ENCODE measurements at regions not wholly inside any gene's neighbourhood (a gene's known extent, or its start where the extent isn't known, plus 50 kb on each side); places are given as distances from the start of the nearest gene placed in this dataset.

- no peaks in the 10 kb centered on the region for H3K9me3 Mint-ChIP-seq (ENCODE audit: unreplicated experiment)
- TF ChIP-seq, protein P1, sequence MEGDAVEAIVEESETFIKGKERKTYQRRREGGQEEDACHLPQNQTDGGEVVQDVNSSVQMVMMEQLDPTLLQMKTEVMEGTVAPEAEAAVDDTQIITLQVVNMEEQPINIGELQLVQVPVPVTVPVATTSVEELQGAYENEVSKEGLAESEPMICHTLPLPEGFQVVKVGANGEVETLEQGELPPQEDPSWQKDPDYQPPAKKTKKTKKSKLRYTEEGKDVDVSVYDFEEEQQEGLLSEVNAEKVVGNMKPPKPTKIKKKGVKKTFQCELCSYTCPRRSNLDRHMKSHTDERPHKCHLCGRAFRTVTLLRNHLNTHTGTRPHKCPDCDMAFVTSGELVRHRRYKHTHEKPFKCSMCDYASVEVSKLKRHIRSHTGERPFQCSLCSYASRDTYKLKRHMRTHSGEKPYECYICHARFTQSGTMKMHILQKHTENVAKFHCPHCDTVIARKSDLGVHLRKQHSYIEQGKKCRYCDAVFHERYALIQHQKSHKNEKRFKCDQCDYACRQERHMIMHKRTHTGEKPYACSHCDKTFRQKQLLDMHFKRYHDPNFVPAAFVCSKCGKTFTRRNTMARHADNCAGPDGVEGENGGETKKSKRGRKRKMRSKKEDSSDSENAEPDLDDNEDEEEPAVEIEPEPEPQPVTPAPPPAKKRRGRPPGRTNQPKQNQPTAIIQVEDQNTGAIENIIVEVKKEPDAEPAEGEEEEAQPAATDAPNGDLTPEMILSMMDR (IDR thresholded peaks at IDR 0.05), result no peak
- no peak overlapping the region for H3K27ac Mint-ChIP-seq (ENCODE audit: unreplicated experiment)
- no peak for DNase-seq (ENCODE audit: extremely low spot score, unreplicated experiment)
- peaks cover 1% of the 10 kb centered on the region for H3K4me1 Mint-ChIP-seq (ENCODE audit: unreplicated experiment)
- no peak overlapping the region for H3K4me3 Mint-ChIP-seq (ENCODE audit: unreplicated experiment)
- peaks cover 11% of the 10 kb centered on the region for H3K27me3 Mint-ChIP-seq (ENCODE audit: unreplicated experiment)
- H3K36me3 Mint-ChIP-seq (ENCODE audit: unreplicated experiment), result no peaks in the 10 kb centered on the region
These were observed 528.2 kb upstream of the NRP1 start for GRCh38 chr10:33862536-33863105.

DNA sequence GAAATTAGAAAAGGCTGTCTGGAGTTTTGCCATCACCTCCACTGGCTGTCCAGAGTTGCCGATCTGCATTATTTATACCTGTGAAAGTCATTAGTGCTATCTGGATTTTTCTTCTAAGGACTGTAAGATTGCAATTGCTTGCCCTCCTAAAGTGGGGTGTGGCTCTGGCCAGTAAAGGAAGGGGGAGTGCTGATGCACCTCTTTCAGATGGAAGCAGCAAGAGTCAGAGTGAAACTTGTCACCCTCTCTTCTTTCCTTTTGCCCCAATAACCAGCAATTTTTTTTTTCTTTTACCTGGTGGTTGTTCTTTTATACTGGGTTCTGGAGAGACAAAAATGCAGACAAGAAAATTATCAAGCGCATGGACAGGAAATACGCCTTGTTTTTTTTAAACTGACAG lies 527.4 kb upstream of the NRP1 start:
- Mint-ChIP-seq H3K4me1 (ENCODE audit: unreplicated experiment) (peaks cover 1% of the 10 kb centered on the region), H3K9me3 (ENCODE audit: unreplicated experiment) (no peaks in the 10 kb centered on the region), H3K4me3 (ENCODE audit: unreplicated experiment) (no peak overlapping the region), H3K27me3 (ENCODE audit: unreplicated experiment) (peaks cover 8% of the 10 kb centered on the region), H3K36me3 (ENCODE audit: unreplicated experiment) (no peaks in the 10 kb centered on the region), H3K27ac (ENCODE audit: unreplicated experiment) (no peak overlapping the region)
- TF ChIP-seq, protein P1 (IDR thresholded peaks at IDR 0.05), result no peak
- no peak for DNase-seq (ENCODE audit: extremely low spot score, unreplicated experiment)

DNA sequence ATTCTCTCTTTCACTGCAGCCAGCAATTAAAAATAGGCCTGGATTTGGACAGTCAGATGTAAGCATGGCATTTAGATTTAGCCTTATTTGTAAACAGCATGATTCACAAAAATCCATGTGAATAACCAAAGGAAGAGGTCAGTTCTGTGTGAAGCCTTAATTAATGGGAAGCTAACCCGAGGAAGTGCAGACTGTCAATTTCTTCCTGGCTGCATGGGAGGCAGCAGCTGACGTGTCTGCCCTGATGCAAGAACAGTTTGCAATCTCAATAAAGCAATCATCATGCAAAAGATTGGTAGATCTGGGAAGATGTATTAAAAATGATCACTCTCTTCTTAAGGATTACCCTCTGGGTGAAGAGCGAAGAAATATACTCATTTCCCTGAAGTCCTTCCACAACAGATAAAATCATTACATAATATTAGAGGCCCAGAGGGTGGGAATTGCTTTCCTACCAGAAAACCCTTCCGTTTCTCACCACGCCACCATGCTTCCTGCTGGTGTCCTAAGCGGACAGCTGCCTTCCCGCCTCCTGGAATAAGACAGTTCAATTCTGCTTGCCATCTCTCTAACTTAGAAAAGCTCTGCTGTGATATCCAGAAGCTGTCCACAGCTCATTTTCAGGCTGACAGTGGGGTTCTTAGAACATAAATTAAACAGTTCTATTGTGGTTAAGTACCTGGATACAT lies 526.7 kb upstream of the NRP1 start:
- H3K4me1 Mint-ChIP-seq (ENCODE audit: unreplicated experiment), result peaks cover 1% of the 10 kb centered on the region
- peaks cover 4% of the 10 kb centered on the region for H3K27me3 Mint-ChIP-seq (ENCODE audit: unreplicated experiment)
- no peaks in the 10 kb centered on the region for H3K36me3 Mint-ChIP-seq (ENCODE audit: unreplicated experiment)

DNA sequence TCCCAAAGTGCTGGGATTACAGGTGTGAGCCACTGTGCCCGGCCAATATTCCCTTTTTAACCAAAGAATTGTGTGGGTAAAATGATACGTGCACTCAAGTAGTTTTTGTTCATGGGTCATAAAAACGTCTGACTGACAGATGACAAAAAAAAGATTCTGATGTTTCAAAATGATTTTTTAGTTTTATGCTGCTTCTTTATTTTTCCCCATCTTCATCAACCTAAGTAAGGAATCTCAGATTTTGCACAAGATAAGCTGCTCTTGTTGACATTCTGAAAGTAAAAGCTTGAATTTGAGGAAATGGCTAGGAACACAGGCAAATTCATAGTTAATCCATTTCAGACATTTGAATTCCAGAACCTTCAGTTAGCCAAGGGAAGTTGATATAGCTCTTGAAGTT lies 526.1 kb upstream of the NRP1 start:
- no peak for DNase-seq (ENCODE audit: extremely low spot score, unreplicated experiment)
- Mint-ChIP-seq H3K27me3 (ENCODE audit: unreplicated experiment) (peaks cover 7% of the 10 kb centered on the region), H3K9me3 (ENCODE audit: unreplicated experiment) (no peaks in the 10 kb centered on the region), H3K27ac (ENCODE audit: unreplicated experiment) (no peak overlapping the region), H3K36me3 (ENCODE audit: unreplicated experiment) (no peaks in the 10 kb centered on the region), H3K4me3 (ENCODE audit: unreplicated experiment) (no peak overlapping the region), H3K4me1 (ENCODE audit: unreplicated experiment) (peaks cover 1% of the 10 kb centered on the region)
- TF ChIP-seq, protein P1 (IDR thresholded peaks at IDR 0.05), result no peak

More for the DNA sequence above, 526.7 kb upstream of the NRP1 start:
- Mint-ChIP-seq H3K9me3 (ENCODE audit: unreplicated experiment) (no peaks in the 10 kb centered on the region), H3K27ac (ENCODE audit: unreplicated experiment) (no peak overlapping the region), H3K4me3 (ENCODE audit: unreplicated experiment) (no peak overlapping the region)
- no peak for DNase-seq (ENCODE audit: extremely low spot score, unreplicated experiment)
- TF ChIP-seq, protein P1 (IDR thresholded peaks at IDR 0.05), result no peak

- Mint-ChIP-seq H3K27ac (ENCODE audit: unreplicated experiment) (no peak overlapping the region), H3K4me3 (ENCODE audit: unreplicated experiment) (no peak overlapping the region), H3K27me3 (ENCODE audit: unreplicated experiment) (peaks cover 11% of the 10 kb centered on the region), H3K4me1 (ENCODE audit: unreplicated experiment) (peaks cover 1% of the 10 kb centered on the region), H3K36me3 (ENCODE audit: unreplicated experiment) (no peaks in the 10 kb centered on the region), H3K9me3 (ENCODE audit: unreplicated experiment) (no peaks in the 10 kb centered on the region)
- TF ChIP-seq, protein P1 (IDR thresholded peaks at IDR 0.05), result no peak
- no peak for DNase-seq (ENCODE audit: extremely low spot score, unreplicated experiment)
These were observed 525.0 kb upstream of the NRP1 start for GRCh38 chr10:33859319-33860022.

All from osteocyte (in vitro differentiated cells).